A673 (cell line): ENCODE measurements at regions not wholly inside any gene's neighbourhood (a gene's known extent, or its start where the extent isn't known, plus 50 kb on each side); places are given as distances from the start of the nearest gene placed in this dataset.

Source experiments
- CTCF ChIP-seq: fragments of 300-800, 200-600 bp; sonication (generic); conservative IDR thresholded peaks from 2 replicates; pipeline ENCODE4 v1.5.1; 2017; ENCODE audit warnings: low read depth, mild to moderate bottlenecking, antibody characterized with exemption, low read length, moderate library complexity, mixed read lengths
- EZH2 ChIP-seq: fragments of 200-600 bp; sonication (generic); IDR thresholded peaks from 2 replicates; pipeline ENCODE4 v1.6.1; 2017; ENCODE audit warnings: borderline replicate concordance, low read depth, mild to moderate bottlenecking, mixed read lengths, antibody characterized with exemption, low read length; ENCODE audit not compliant: poor library complexity, severe bottlenecking

- TF ChIP-seq CTCF = no peak
- TF ChIP-seq EZH2 = no peak
Measured at GRCh38 chr11:133608496-133608895, 76.2 kb upstream of the OPCML start.
